SJCRH30 (cell line): ENCODE measurements at regions not wholly inside any gene's neighbourhood (a gene's known extent, or its start where the extent isn't known, plus 50 kb on each side); places are given as distances from the start of the nearest gene placed in this dataset.
A peak's percentile ranks its signal among the peaks of the same experiment; 100 is the strongest.

Experiments used
- DNase-seq, 2 experiments: peaks; one replicate each; pipeline ENCODE4 v3.0.0-alpha.2; 2015 to 2020
- H3K27ac ChIP-seq: fragments of 250-450 bp; sonication (Bioruptor Pico); 2 replicates; pipeline ENCODE4 v1.5.1; 2020; ENCODE audit warnings: mild to moderate bottlenecking, moderate library complexity
- H3K27me3 ChIP-seq: fragments of 250-450 bp; sonication (Bioruptor Pico); 2 replicates; pipeline ENCODE4 v1.5.1; 2020; ENCODE audit warnings: mild to moderate bottlenecking, moderate library complexity
- H3K36me3 ChIP-seq: fragments of 250-450 bp; sonication (Bioruptor Pico); 2 replicates; pipeline ENCODE4 v1.5.1; 2020; ENCODE audit warnings: mild to moderate bottlenecking, moderate library complexity
- H3K4me1 ChIP-seq: fragments of 250-450 bp; sonication (Bioruptor Pico); 2 replicates; pipeline ENCODE4 v1.5.1; 2020; ENCODE audit warnings: mild to moderate bottlenecking, moderate library complexity
- H3K4me3 ChIP-seq: fragments of 250-450 bp; sonication (Bioruptor Pico); 2 replicates; pipeline ENCODE4 v1.5.1; 2020; ENCODE audit warnings: mild to moderate bottlenecking, moderate library complexity
- H3K9me3 ChIP-seq: fragments of 250-450 bp; sonication (Bioruptor Pico); replicated peaks from 2 replicates; pipeline ENCODE4 v1.5.1; 2020; ENCODE audit warnings: mild to moderate bottlenecking, moderate library complexity

DNA sequence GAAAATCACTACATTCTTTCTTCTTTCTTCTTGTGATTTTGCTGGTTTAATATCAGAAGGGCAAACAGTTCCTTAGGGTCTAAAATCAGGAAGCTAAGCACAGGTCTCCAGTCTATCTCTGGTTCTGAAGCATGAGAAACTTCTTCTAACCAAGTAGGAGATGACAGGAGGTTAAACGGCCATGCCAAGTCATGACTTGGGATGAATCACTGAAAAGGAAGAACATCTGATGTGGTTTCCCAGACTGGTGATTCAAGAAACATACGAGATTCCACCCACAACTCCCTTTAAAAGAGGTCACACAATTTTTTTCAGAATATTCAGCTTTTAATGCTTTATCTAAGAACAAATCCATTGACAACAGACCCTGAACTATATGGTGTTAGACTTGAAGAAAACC lies 684.0 kb upstream of the PRKX start:
- Histone ChIP-seq H3K36me3 (no peaks in the 10 kb centered on the region), H3K27ac (no peak overlapping the region), H3K27me3 (no peaks in the 10 kb centered on the region), H3K4me1 (no peaks in the 10 kb centered on the region), H3K4me3 (no peak overlapping the region), H3K9me3 (no peaks in the 10 kb centered on the region)
- no peak for DNase-seq

DNA sequence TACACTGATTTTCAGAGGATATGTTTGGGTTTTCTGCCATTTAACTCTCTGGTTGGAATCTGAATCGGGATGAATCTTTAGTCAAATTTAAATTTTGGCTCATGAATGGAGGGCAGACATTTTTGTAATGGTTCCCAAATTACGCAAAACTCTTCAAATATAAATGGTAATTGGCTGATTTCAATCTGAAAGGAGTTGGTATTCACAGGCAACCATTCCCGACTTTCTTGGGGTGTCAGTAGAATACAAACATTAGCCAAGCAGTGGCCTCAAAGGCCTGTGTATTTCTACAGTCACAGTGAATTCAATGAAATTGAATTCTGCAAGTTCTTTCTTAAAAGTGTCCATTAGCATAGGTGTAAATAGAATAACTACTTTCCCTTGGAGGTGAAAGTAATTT lies 668.8 kb upstream of the PRKX start:
- no peaks in the 10 kb centered on the region for H3K4me1 ChIP-seq
- no peaks in the 10 kb centered on the region for H3K36me3 ChIP-seq
- H3K4me3 ChIP-seq, result no peak overlapping the region
- DNase-seq, result no peak
- no peak overlapping the region for H3K27ac ChIP-seq
- no peaks in the 10 kb centered on the region for H3K27me3 ChIP-seq
- no peaks in the 10 kb centered on the region for H3K9me3 ChIP-seq

GRCh38 chrX:4380710-4381109 lies 667.3 kb upstream of the PRKX start:
- H3K4me3 ChIP-seq, result no peak overlapping the region
- H3K36me3 ChIP-seq, result no peaks in the 10 kb centered on the region
- no peak for DNase-seq
- H3K9me3 ChIP-seq, result no peaks in the 10 kb centered on the region
- H3K4me1 ChIP-seq, result no peaks in the 10 kb centered on the region
- no peaks in the 10 kb centered on the region for H3K27me3 ChIP-seq
- no peak overlapping the region for H3K27ac ChIP-seq

- H3K4me3 ChIP-seq, result no peak overlapping the region
- DNase-seq, result no peak
- no peak overlapping the region for H3K27ac ChIP-seq
- no peaks in the 10 kb centered on the region for H3K27me3 ChIP-seq
- H3K4me1 ChIP-seq, result no peaks in the 10 kb centered on the region
- H3K9me3 ChIP-seq, result no peaks in the 10 kb centered on the region
- H3K36me3 ChIP-seq, result no peaks in the 10 kb centered on the region
Observed at GRCh38 chrX:4379071-4379470, 665.6 kb upstream of the PRKX start.

- no peak for DNase-seq
- no peak overlapping the region for H3K27ac ChIP-seq
- no peaks in the 10 kb centered on the region for H3K36me3 ChIP-seq
- no peaks in the 10 kb centered on the region for H3K9me3 ChIP-seq
- no peak overlapping the region for H3K4me3 ChIP-seq
- no peaks in the 10 kb centered on the region for H3K27me3 ChIP-seq
- H3K4me1 ChIP-seq, result no peaks in the 10 kb centered on the region
Observed at GRCh38 chrX:4373791-4374190, 660.3 kb upstream of the PRKX start.

GRCh38 chrX:4358577-4358976 lies 645.1 kb upstream of the PRKX start:
- Histone ChIP-seq H3K9me3 (no peaks in the 10 kb centered on the region), H3K4me1 (no peaks in the 10 kb centered on the region), H3K27ac (no peak overlapping the region), H3K36me3 (no peaks in the 10 kb centered on the region), H3K4me3 (no peak overlapping the region), H3K27me3 (no peaks in the 10 kb centered on the region)
- DNase-seq, result no peak

GRCh38 chrX:4322916-4323315 lies 609.5 kb upstream of the PRKX start:
- H3K4me1 ChIP-seq, result no peaks in the 10 kb centered on the region
- no peaks in the 10 kb centered on the region for H3K27me3 ChIP-seq
- no peaks in the 10 kb centered on the region for H3K36me3 ChIP-seq
- DNase-seq, result no peak
- no peak overlapping the region for H3K27ac ChIP-seq
- no peaks in the 10 kb centered on the region for H3K9me3 ChIP-seq
- no peak overlapping the region for H3K4me3 ChIP-seq

DNA sequence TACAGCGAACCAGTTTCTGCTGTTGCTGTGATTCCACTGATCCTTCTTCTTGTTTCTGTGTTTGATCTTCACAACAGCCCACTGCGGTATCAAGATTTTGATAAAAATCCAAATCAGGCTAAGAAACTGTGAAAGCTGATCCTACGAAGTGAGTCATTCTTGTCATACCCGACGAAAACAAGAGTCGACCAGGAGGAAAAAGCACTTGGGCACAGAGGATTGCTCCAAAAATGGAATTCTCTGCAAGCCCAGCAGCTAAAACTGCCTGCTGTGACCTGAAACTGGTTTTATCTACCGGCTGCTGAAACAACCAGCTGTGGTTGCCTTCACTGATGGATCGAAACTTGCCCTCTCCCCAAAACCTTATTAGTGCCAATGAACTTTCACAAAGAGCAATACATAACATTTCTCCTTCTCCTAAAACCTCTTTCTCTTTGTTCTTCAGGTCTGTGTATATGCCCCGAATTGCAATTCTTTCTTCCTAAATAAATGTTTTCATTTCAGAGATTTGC lies 607.0 kb upstream of the PRKX start:
- no peak for DNase-seq
- Histone ChIP-seq H3K27ac (no peak overlapping the region), H3K27me3 (no peaks in the 10 kb centered on the region), H3K36me3 (no peaks in the 10 kb centered on the region), H3K4me3 (no peak overlapping the region), H3K4me1 (no peaks in the 10 kb centered on the region), H3K9me3 (no peaks in the 10 kb centered on the region)

DNA sequence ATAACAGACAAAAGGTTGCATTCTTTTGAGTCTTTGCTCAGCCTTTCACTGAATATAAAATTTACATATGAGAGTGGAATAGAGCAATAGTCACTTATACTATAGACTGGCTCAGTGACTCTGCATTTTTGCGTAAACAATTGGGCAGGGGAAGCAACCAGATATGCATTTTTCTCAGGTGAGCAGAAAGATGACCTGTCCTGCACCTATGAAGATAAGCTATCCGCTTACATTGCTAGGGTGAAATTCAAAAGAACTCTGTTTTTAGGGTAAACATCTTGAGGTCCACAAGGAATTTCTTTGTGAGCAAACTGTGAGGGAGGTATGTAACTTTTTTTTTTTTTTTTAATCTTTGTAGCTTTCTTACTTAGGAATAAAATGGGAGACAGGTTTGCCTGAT lies 602.4 kb upstream of the PRKX start:
- no peaks in the 10 kb centered on the region for H3K9me3 ChIP-seq

GRCh38 chrX:4314586-4314985 lies 601.1 kb upstream of the PRKX start:
- H3K27me3 ChIP-seq, result no peaks in the 10 kb centered on the region
- H3K9me3 ChIP-seq, result no peaks in the 10 kb centered on the region
- no peak for DNase-seq

More for the DNA sequence above, 602.4 kb upstream of the PRKX start:
- no peak overlapping the region for H3K27ac ChIP-seq
- DNase-seq, result no peak
- no peak overlapping the region for H3K4me3 ChIP-seq
- no peaks in the 10 kb centered on the region for H3K4me1 ChIP-seq
- H3K36me3 ChIP-seq, result no peaks in the 10 kb centered on the region
- no peaks in the 10 kb centered on the region for H3K27me3 ChIP-seq

DNA sequence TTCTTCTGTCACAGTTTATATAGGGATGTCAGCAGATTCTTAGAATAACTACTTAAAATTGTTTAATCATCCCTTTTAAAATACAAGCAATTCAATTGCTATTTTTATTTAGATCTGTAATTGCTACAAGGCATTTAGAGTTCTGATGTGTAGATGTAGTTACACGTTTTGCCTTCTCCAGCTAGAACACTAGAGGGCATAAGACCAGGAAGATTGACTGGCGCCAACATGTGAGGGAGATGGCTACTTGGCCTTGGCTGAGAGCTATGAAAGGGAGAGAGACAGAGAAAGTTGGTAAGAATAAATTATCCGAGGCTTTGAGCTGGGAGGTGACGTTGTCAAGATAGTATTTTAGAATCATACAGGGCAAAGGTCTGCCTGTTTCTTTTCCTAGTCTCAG lies 563.7 kb upstream of the PRKX start:
- Histone ChIP-seq H3K36me3 (no peaks in the 10 kb centered on the region), H3K4me3 (no peak overlapping the region), H3K27ac (no peak overlapping the region), H3K4me1 (no peaks in the 10 kb centered on the region), H3K9me3 (no peaks in the 10 kb centered on the region), H3K27me3 (no peaks in the 10 kb centered on the region)
- DNase-seq, result peak in 1 of 2 experiments; percentile 16

More at GRCh38 chrX:4314586-4314985, 601.1 kb upstream of the PRKX start:
- H3K4me1 ChIP-seq, result no peaks in the 10 kb centered on the region
- H3K4me3 ChIP-seq, result no peak overlapping the region
- no peak overlapping the region for H3K27ac ChIP-seq
- H3K36me3 ChIP-seq, result no peaks in the 10 kb centered on the region

- no peaks in the 10 kb centered on the region for H3K36me3 ChIP-seq
- no peaks in the 10 kb centered on the region for H3K9me3 ChIP-seq
- H3K4me3 ChIP-seq, result no peak overlapping the region
- no peaks in the 10 kb centered on the region for H3K4me1 ChIP-seq
- no peaks in the 10 kb centered on the region for H3K27me3 ChIP-seq
- H3K27ac ChIP-seq, result no peak overlapping the region
- no peak for DNase-seq
Observed at GRCh38 chrX:4268676-4269075, 555.2 kb upstream of the PRKX start.

GRCh38 chrX:4265036-4265435 lies 551.6 kb upstream of the PRKX start:
- DNase-seq, result no peak
- no peaks in the 10 kb centered on the region for H3K36me3 ChIP-seq
- H3K27ac ChIP-seq, result no peak overlapping the region
- no peaks in the 10 kb centered on the region for H3K27me3 ChIP-seq
- no peak overlapping the region for H3K4me3 ChIP-seq
- no peaks in the 10 kb centered on the region for H3K4me1 ChIP-seq
- no peaks in the 10 kb centered on the region for H3K9me3 ChIP-seq

GRCh38 chrX:4263030-4263803 lies 549.8 kb upstream of the PRKX start:
- no peaks in the 10 kb centered on the region for H3K4me1 ChIP-seq
- no peaks in the 10 kb centered on the region for H3K9me3 ChIP-seq
- no peak overlapping the region for H3K4me3 ChIP-seq
- H3K27me3 ChIP-seq, result no peaks in the 10 kb centered on the region
- H3K27ac ChIP-seq, result no peak overlapping the region
- peak in 1 of 2 experiments; percentile 14 for DNase-seq
- H3K36me3 ChIP-seq, result no peaks in the 10 kb centered on the region

DNA sequence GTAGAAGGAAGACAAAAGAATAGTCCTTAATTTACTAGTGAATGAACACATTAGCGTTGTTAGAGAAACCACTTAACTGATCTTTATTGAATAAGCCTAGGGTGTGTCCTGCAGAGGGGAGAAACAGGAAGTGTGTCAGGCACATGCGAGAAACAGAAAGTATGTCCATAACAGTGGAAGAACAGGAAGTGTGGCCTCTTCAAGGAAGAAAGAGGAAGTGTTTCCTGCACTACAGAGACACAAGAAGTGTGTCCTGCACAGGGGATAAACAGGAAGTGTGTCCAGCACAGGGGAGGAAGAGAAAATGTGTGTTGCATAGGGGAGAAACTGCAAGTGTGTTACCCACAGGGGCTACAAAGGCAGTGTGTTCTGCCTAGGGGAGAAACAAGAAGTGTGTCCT lies 539.6 kb upstream of the PRKX start:
- Histone ChIP-seq H3K27me3 (no peaks in the 10 kb centered on the region), H3K36me3 (no peaks in the 10 kb centered on the region), H3K9me3 (no peaks in the 10 kb centered on the region), H3K4me1 (no peaks in the 10 kb centered on the region), H3K27ac (no peak overlapping the region), H3K4me3 (no peak overlapping the region)
- DNase-seq, result no peak

DNA sequence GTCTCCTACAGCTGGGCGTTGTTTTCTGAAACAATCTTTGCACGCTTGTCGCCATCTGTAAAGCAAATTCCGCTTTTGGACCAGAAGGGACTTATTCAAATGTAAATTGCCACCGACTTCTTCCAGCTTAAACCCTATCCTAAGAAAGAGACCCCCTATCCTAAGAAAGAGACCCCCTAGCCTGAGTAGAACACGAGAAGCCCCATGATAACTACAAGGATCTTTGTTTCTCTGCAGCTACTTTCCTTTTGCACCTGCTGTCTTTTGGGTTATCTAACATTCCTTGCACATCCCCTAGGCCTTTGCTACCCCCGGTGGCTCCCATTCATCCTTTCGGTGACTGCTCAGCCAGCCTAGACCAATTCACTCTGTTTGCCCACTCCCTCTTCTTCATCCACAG lies 536.0 kb upstream of the PRKX start:
- no peaks in the 10 kb centered on the region for H3K9me3 ChIP-seq
- no peak overlapping the region for H3K27ac ChIP-seq
- H3K4me3 ChIP-seq, result no peak overlapping the region
- no peaks in the 10 kb centered on the region for H3K27me3 ChIP-seq
- no peaks in the 10 kb centered on the region for H3K36me3 ChIP-seq
- DNase-seq, result no peak
- H3K4me1 ChIP-seq, result no peaks in the 10 kb centered on the region
